MV-4-11 (cell line): ENCODE measurements at regions not wholly inside any gene's neighbourhood (a gene's known extent, or its start where the extent isn't known, plus 50 kb on each side); places are given as distances from the start of the nearest gene placed in this dataset.
A peak's percentile ranks its signal among the peaks of the same experiment; 100 is the strongest.

ENCODE experiments used
- DNase-seq: peaks from one replicate; lab custom pipeline; 2025; lab: John Stamatoyannopoulos, UW

DNA sequence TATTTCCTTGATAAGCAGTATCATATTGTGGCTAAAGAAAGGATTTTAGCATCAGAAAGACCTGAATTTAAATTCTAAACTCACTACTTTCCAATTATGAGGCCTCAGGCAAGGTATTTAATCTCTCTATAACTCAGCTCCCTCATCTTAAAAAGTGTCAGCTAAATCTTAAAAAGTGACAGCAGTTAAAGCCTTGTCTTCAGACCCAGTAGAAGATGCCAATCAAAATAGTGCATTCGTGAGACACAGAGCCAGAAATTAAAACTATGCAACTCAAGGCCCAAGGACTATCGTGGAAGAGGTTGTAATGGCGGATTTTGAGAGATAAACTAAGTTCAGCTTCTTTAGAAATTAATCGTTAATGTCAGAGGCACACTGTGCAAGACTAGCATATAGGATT lies 677.5 kb upstream of the BRINP3 start:
- DNase-seq: no peak

DNA sequence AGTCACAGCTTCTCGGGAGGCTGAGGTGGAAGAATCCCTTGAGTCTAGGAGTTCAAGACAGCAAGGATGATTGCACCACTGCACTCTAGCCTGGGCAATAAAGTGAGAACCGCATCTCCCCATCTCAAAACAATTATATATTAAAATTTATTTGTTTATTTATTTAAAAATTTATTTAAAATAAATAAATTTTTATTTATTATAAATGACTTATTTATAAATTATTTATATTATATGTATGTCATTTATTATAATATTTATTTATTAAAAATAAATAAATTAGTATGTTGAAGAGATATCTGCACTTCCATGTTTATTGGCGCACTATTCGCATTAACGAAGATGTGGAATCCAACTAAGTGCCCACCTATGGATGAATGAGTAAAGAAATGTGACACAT lies 683.2 kb upstream of the BRINP3 start:
- DNase-seq: no peak

DNA sequence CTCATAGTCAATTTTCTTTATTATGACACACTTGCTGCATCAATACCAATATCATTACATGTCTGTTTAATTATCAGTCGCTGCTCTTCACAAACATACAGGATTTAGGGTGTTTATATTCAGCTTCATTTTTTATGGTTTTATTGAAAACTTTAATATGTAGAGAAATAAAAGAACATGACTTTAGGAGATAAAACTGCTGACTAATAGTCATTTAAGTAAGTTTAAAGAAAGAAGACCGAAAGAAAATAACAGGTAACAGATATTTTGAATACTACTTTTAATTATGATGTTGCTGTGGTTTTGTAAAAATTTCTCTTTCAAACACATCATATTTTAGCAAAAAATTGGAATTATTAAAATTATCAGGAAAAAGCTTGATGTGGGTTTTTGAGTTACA lies 685.1 kb upstream of the BRINP3 start:
- no peak for DNase-seq

DNA sequence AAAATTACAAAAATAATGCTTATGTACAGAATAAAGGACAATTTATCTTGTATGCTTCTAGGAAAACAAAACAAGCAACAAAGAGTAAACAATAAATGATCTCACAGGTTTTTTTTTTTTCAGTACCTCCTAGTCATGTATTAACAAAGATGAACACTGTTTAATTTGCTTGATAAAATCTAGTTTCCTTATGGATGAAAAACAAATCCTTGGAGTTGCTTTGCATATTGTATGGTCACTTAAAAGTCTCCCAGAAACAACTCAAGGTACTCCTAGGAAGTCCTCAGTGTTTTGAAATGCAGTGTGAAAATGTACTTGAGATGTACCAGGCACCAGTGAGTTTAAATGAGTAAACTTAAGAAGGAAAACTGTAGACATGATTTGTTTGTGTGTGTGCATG lies 686.0 kb upstream of the BRINP3 start:
- DNase-seq: no peak

DNA sequence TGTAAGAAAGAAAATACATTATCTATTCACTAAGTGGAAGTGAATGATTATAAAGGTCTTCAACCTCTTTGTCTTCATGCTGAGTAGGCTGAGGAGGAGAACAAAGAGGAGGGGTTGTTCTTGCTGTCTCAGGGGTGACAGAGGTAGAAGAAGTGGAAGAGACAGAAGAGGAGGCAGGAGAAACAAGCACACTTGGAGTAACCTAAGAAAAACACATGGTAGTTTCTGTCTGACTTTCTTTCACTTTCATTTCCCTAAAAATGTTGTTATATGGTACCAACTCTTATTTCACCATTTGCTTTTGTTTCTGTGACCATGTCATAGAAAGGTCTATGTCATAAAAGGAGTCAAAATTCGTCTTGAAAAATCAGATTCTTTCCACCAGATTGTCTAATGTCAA lies 696.6 kb upstream of the BRINP3 start:
- peak; percentile 91 for DNase-seq

DNA sequence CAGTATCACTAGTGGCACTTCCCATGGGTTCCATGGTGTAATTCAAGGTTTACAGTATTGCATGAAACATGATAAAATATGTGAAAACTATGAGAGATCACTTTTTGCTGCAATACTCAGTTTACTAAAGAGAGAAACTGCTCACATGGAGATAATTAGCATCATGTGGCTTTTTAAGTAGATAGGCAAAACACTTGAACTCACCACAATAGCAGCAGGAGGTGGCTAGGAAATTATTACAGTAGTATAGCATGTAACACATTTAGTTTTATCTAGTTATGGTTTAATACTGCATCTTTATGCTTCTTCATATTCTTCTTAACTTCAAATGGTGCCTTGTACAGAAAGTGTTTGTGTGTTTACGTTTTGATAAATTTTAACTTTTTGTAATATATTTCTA lies 698.5 kb upstream of the BRINP3 start:
- DNase-seq: no peak

DNA sequence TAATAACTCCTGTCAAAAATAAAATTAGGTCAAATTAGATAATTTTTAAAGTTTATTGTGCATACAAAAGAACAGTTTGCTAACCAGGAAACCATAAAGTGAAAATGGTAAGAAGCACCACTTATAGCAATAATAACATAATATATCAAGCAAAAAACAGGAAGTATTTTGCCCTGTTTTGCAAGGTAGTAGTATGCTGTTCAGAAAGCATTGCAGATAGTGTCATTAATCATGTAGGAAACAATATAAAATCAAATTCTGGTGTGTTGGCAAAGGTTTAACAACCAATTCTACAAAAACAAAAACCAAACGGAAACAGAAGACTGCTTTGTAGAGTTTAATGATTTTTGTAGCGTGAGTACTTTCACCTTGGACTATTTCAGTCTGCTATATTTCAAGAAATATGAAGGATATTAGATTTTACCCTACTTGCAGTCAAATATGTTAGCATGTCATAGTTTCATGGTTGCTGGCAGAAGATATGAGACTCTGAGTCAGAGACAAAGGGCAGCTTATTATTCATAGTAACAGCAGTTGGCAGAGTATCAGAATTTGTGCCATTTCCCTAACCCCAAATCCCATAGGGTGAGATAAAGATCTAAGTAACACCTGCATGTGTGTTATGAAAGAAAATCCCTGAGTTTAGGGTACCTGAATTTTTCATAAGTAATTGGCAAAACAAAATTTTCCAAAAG lies 729.0 kb upstream of the BRINP3 start:
- DNase-seq: peak; percentile 41

DNA sequence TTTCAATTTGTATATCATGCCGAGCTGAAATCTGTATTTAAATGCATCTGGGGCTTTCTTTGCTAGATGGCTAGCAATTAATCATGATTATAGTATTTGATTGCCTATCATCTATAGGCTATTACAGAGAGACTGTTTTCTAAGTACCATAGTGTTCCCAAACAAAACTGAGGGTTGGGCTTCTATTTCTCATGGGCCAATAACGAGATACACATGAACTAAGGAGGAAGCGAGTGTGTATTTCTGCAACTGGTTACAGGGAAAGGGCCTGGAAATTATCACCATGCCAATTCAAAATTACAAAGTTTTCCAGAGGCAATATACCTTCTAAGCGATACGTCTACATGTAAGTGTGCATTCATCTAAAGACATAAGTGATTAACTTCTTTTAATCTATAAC lies 744.5 kb upstream of the BRINP3 start:
- DNase-seq: no peak

DNA sequence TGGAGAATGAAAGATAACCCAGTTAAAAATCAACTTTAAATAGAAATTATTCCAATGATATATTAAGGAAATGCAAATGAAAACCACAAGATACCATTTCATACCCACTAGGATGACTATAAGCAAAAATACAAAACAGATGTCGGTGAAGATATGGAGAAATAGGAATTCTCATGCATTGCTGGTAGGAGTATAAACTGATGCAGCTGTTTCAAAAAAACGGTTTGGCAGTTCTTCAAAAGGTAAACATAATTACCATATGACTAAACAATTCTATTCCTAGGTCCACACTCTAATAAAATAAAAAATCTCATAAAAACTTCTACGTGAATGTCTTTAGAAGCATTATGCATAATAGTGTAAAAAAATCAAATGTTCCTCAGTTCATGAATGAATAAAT lies 763.3 kb upstream of the BRINP3 start:
- DNase-seq: no peak

DNA sequence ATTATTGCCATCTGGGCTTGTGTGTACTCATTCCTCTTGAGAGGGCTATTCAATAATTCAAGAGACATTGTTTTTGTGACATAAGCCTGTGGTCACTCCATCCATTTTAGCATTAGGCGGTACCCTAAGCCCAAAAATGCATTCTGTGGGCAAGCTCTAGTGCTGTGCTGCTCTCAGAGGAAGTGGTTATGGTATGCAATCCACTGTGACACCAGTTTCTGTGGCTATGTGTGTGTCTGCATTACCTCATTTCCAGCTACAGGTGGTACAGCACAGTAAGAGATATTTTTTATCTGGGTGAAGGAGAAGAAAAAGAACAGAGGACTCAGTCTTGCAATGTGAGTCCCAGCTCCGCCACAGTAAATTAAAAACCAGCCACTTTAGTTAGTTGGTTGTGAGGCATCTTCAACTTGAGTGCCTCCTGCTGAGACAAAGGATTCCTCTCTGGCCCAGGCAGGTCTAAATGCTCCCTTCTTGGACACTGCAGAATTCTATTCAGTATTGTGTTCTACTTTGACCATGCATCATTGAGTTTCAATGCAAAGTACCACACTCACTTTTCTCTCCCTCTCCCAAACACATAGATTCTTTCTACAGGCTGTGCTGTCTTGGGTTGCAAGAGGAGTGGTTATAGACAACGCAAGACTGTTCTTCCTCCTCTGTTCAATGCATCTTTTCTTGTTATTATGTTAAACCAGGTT lies 777.8 kb upstream of the BRINP3 start:
- peak; percentile 96 for DNase-seq

DNA sequence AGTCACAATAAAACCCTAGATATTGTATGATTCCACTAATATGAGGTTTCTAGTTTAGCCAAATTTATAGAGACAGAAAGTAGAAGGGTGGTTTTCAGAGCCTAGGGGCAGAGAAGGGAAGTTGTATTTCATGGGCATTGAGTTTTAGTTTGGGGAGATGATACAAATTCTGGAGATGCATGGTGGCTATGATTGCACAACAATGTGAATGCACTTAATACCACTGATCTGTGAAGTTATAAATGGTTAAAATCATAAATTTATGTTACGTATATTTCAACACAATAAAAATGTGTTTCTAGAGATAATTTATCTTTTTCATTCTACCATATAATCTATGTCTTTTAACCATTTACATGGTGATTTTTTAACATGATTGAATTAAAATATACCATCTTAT lies 779.3 kb upstream of the BRINP3 start:
- DNase-seq: peak; percentile 53

DNA sequence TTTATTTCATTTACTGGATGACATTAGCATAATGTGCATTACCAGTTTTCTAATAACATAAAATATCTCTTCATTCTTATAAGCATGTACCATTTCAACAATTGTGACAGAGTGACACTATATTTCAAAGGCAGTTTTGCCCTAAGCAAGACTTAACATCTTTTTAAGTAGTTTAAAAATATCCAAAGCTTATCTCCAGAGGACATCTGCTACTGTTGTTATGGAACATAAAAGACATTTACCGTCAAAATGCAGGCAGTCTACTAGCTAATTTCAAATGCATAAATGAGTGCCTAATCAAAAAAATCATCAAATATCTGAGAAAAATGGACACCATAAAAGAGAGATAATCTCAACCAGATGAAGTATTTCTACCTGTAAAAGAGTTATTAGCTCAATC lies 782.4 kb upstream of the BRINP3 start:
- DNase-seq: no peak

DNA sequence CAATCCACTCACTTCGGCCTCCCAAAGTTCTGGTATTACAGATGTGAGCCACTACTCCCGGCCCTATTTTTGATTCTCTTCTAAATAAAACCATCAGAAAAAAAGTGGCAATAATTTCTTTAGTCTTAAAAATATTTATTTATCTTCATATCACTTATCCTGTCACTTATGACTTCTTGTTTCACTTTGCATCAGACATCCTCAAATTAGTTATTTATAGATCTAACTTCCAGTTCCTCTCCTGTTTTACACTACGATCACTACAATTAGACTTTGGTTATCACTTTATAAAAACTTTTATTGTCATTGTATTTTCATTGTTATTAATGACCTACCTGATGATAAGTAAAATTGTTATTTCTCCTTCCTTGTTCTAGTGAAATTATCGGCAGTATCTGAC lies 783.4 kb upstream of the BRINP3 start:
- peak; percentile 69 for DNase-seq

DNA sequence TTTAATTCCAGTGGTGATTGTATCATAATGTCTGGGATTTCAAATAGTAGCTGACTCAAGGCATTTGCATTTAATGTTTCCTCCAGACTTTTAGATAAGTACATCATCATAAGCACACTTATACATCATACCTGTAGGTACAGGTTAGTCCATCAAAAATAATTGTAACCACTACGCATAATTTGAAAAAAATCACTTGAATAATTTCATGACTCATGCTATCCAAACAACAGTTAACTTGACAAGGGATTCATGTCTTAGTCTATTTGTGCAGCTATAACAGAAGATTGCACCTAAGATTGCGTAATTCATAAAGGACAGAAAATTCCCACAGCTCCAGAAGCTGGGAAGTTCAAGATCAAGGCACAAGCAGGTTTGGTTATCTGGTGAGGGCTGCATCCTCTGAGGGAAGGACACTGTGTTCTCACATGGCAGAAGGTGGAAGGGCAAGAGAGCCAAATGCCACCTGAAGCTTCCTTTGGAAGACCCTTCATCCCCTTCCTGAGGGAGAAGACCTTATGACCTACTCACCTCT lies 801.7 kb upstream of the BRINP3 start:
- DNase-seq: no peak

DNA sequence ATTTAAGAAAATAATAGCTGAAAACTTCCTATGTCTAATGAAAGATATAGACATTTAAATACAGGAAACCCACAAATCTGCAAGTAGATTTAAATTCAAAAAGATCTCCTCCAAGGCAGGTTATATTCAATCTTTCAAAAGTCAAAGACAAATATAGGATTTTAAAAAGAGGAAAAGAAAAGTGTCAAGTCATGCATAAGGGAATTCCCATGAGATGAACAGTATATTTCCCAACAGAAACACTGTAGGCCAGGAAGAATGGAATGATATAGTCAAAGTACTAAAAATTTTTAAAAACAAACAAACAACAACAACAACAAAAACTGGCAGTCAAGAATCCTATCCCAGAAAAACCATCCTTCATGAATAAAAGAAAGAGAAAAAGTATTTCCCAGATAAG lies 806.5 kb upstream of the BRINP3 start:
- no peak for DNase-seq

DNA sequence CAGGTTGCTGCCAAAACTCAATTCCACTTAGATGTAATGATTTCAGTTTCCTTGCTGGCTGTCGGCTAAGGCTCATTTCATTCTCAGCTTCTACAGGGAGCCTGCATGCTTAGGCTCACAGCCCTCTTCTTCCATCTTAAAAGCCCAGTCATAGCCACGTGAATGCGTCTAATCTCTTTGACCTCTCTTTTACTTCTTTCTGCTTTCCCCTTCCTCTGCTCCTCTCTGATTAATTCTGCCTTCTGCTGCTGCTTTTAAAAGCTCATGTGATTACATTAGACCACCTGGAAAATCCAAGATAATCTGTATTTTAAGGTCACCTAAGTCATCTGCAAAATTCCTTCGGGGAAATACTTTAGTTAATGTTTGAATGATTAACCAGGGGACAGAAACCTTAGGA lies 812.8 kb upstream of the BRINP3 start:
- DNase-seq: no peak

DNA sequence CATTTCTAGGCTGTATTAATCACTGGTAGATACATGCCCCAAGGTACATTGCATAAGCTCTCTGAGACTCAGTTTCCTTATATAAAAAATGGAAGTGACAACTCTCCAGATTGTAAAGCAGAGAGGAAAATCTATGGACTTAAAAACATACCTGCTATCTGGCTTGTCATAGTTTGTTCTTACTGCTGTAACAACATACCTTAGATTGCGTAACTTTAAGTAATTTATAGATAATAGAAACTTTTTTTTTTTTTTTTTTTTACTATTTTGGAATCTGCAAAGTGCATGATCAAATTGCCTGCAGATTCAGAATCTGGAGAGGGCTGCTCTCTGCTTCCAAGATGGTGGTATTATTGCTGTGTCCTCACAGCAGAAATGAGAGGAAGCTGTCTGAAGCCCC lies 827.7 kb upstream of the BRINP3 start:
- DNase-seq: no peak

DNA sequence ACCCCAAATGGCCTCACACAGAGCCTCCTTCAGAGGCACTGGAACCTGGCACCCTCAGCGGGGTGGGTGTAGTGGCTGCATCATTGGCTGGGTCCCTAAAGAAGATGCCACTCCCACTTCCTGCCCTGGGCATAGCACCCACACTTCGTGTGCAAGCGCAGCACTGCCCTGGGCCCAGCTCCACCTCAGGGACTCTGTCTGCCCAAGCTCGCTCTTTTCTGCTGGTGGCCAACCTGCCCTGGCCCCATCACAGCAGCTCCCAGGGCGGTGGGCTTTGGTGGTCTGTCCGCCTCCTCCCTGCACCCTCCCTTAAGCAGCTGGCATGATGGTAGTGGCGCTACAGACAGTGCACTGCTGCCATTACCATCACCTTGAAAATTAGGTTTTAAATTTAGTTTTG lies 829.3 kb upstream of the BRINP3 start:
- no peak for DNase-seq

DNA sequence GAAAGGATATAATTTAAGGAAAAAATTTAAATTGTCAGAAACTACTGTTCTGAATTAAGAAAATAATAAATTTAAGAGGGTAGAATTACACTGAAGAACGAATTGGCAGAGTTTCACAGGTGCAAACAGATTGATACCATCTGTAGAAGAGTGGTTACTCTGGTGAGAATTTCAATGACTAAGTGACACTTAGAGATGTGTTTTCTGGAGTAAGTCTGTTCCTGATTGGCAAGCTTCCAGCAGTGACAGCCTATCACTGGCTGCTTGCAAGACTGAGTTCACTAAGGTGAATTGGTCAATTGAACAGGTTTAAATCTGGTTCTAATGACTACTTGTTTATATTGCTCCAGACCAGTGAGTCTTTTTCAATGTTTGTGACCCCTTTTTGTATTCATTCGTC lies 838.2 kb upstream of the RGS18 start:
- DNase-seq: no peak

DNA sequence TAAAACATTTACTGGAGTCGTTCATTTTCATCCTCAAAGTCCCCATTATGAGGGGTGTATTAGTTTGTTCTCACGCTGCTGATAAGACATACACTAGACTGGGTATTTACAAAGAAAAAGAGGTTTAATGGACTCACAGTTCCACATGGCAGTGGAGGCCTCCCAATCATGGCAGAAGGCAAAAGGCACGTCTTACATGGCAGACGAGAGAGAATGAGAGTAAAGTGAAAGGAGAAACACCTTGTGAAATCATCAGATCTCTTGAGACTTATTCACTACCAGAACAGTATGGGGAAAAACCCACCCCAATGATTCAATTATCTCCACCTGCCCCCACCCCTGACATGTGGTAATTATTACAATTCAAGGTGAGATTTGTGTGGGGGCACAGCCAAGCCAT lies 830.4 kb upstream of the RGS18 start:
- DNase-seq: no peak

DNA sequence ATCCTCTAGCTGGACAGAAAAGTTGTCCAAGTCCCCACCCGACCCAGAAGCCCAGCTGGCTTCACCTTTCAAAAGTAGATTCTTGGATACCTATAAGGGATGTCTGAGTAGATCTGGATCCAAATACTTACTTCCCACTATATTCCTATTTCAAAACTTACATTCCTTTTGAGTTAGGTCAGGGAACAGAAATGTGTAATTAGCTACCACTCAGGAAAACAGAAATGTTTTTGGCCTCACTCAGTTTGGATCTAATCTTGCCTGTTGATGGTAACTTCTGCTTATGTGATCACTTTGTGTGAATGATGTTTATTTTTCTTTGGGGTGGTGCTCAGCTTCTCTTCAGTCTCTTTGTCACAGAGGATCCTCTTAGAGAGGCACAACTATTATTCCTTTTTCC lies 814.4 kb upstream of the RGS18 start:
- no peak for DNase-seq

DNA sequence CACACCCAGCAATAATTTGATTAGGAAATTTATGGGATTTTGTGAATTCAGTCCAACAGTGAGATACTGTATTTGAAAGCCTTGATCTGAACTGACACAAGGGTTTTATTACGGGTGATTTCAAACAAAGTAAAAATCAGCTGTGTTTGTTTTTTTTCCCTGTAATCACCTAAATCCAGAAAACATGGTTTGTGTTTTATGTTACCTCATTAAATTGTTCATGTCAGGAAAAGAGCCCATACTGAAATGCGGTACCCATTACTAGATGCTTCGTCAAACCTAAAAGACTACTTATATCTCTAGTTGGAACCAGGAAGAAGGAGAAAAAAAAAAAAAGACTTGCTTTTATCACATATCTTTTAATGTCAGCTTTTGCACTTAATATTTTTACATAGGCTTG lies 811.9 kb upstream of the RGS18 start:
- no peak for DNase-seq

DNA sequence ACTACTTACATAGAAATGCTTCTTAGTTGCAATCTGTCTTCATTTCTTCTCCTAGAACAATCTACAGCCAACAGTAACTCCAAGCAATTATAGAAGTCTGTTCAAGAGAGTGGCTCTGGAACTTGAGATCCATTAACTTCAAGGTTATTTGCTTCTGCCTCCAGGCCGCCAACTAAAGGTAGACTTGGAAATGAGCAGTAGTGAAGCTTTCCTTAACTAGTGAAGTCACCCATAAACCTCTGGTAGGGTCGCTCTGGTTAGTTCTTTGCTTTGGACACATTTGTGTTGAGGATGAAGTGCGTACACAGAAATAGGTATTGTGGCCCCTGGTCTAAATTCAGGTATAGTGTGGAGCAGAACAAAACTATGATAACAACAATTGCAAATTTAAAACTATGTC lies 809.9 kb upstream of the RGS18 start:
- DNase-seq: no peak

DNA sequence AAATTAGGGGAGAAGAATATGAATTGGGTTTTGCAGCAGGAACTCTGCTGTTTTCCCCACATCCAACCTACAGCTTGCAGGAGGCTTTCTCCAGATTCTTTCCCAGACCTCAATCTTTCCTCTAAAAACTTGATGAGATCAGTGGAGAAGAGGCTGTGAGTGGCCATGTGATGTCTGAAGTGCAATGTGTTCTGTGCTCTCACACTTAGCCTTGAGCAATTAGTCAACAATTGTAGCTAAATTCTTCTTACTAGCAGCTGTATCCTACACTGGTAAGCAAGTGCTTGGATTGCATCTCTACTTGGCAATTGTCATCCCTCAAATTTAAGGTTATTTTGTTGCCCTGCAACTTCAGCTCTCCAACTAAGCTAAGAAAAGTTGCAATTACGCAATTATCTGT lies 807.3 kb upstream of the RGS18 start:
- DNase-seq: no peak
